ENCODE measurements at regions not wholly inside any gene's neighbourhood (a gene's known extent, or its start where the extent isn't known, plus 50 kb on each side); places are given as distances from the start of the nearest gene placed in this dataset.

GRCh38 chr18:48488388-48488850 is 50.4 kb upstream of the CTIF start (continued):
- TF ChIP-seq ZUFSP (CRISPR knock-in tag; IDR thresholded peaks at IDR 0.05; ENCODE audit: borderline replicate concordance) (no peak), ARNT2 (CRISPR knock-in tag; IDR thresholded peaks at IDR 0.05; ENCODE audit: low read depth) (0 out of 2 replicates have a peak, but pooled peaks have one; percentile 44), ZNF75D (CRISPR knock-in tag; IDR thresholded peaks at IDR 0.05; ENCODE audit: borderline replicate concordance) (no peak), ZNF720 (CRISPR knock-in tag; IDR thresholded peaks at IDR 0.05) (no peak), ZFX (CRISPR knock-in tag; IDR thresholded peaks at IDR 0.05; ENCODE audit: low read depth) (0 out of 2 replicates have a peak, but pooled peaks have one; percentile 22), GMEB2 (CRISPR knock-in tag; IDR thresholded peaks at IDR 0.05; ENCODE audit: low read depth) (no peak), ZNF160 (CRISPR knock-in tag; IDR thresholded peaks at IDR 0.05) (no peak), TCF12 (IDR thresholded peaks at IDR 0.05) (no peak), TCF12 (CRISPR knock-in tag; IDR thresholded peaks at IDR 0.05) (no peak), NR2F6 (IDR thresholded peaks at IDR 0.05) (no peak; the same call in 1 of the 2 replicates), NR2F6 (CRISPR knock-in tag; IDR thresholded peaks at IDR 0.05) (peak; percentile 74), ZFP91 (CRISPR knock-in tag; IDR thresholded peaks at IDR 0.05; ENCODE audit: borderline replicate concordance) (0 out of 2 replicates have a peak, but pooled peaks have one; percentile 24), FOSL2 (CRISPR knock-in tag; IDR thresholded peaks at IDR 0.05) (peak; percentile 98), GZF1 (CRISPR knock-in tag; IDR thresholded peaks at IDR 0.05) (no peak), CBFB (CRISPR knock-in tag; IDR thresholded peaks at IDR 0.05) (no peak), ZNF558 (CRISPR knock-in tag; IDR thresholded peaks at IDR 0.05; ENCODE audit: borderline replicate concordance) (no peak), JARID2 (CRISPR knock-in tag; IDR thresholded peaks at IDR 0.05; ENCODE audit: insufficient replicate concordance) (no peak), ZNF615 (CRISPR knock-in tag; IDR thresholded peaks at IDR 0.05; ENCODE audit: borderline replicate concordance) (no peak), ATRX (CRISPR knock-in tag; IDR thresholded peaks at IDR 0.05; ENCODE audit: borderline replicate concordance) (no peak), ZBTB2 (CRISPR knock-in tag; IDR thresholded peaks at IDR 0.05; ENCODE audit: low read depth) (no peak; the same call in 1 of the 2 replicates), SRSF9 (IDR thresholded peaks at IDR 0.05; ENCODE audit: borderline replicate concordance, insufficient read depth, low read depth, low read length, poor library complexity, severe bottlenecking) (no peak)
- TF ChIP-seq, protein P1, sequence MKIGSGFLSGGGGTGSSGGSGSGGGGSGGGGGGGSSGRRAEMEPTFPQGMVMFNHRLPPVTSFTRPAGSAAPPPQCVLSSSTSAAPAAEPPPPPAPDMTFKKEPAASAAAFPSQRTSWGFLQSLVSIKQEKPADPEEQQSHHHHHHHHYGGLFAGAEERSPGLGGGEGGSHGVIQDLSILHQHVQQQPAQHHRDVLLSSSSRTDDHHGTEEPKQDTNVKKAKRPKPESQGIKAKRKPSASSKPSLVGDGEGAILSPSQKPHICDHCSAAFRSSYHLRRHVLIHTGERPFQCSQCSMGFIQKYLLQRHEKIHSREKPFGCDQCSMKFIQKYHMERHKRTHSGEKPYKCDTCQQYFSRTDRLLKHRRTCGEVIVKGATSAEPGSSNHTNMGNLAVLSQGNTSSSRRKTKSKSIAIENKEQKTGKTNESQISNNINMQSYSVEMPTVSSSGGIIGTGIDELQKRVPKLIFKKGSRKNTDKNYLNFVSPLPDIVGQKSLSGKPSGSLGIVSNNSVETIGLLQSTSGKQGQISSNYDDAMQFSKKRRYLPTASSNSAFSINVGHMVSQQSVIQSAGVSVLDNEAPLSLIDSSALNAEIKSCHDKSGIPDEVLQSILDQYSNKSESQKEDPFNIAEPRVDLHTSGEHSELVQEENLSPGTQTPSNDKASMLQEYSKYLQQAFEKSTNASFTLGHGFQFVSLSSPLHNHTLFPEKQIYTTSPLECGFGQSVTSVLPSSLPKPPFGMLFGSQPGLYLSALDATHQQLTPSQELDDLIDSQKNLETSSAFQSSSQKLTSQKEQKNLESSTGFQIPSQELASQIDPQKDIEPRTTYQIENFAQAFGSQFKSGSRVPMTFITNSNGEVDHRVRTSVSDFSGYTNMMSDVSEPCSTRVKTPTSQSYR (CRISPR knock-in tag; IDR thresholded peaks at IDR 0.05; ENCODE audit: borderline replicate concordance), result no peak

Data from HepG2 (cell line).